HG02970 (cell line): ENCODE measurements at regions not wholly inside any gene's neighbourhood (a gene's known extent, or its start where the extent isn't known, plus 50 kb on each side); places are given as distances from the start of the nearest gene placed in this dataset.

Source experiments
- ATAC-seq: cut with Tn5 transposase; IDR thresholded peaks from one replicate; pipeline ENCODE4 v1.9.1; 2021; ENCODE audit warnings: mild to moderate bottlenecking, moderate library complexity, moderate number of reproducible peaks; ENCODE audit not compliant: unreplicated experiment, low FRiP score

- ATAC-seq: no peak
Measured at GRCh38 chr6:120671519-120671918, 662.8 kb downstream of the TBC1D32 start.

DNA sequence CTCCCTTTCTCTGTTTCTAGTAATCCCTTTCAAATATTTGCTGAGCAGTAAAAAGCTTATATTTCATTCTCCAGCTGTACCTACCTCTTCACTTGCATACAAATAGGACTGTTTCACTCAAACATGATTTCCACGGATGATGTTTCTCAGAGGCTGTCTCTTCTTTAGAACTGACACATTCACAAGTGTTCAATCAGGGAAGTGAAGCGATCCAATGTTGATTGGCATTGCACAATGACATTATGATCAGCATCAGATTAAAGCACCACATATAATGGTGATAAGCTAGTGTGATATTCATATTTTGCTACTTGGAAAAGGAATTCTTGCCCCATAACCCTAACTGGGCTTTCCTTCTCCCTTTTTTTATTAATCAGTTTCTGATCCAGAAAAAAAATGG lies 681.8 kb downstream of the TBC1D32 start:
- ATAC-seq: no peak

DNA sequence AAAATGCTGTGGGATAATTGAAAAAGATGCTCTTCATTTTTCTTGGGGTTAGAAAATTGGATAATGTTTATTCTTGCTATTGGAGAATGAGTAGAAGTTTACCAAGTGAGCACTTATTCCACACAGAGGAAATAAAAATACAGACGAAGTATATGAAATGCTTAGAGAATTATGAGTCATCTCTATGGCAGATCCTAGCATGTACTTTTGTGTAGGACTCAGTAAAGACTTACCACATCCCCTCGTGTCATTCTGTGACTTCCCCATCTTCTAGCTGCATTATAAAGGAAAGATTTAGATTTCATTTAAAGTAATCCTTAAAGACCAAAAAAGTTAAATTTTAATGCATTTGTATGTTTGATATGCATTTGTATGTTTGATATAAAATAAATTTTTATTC lies 685.6 kb downstream of the TBC1D32 start:
- no peak for ATAC-seq

GRCh38 chr6:120646101-120646500 lies 688.2 kb downstream of the TBC1D32 start:
- ATAC-seq: no peak

DNA sequence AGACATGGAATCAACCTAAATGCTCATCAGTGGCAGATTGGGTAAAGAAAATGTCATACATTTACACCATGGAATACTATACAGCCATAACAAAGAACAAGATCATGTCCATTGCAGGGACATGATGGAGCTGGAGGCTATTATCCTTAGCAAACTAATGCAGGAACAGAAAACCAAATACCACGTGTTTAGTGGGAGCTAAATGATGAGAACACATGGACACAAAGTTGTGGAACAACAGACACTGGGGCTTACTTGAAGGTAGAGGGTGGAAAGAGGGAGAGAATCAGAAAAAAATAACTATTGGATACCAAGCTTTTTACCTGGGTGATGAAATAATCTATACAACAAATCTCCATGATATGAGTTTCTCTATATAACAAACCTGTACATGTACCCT lies 701.3 kb downstream of the TBC1D32 start:
- no peak for ATAC-seq

GRCh38 chr6:120627612-120628011 lies 706.7 kb downstream of the TBC1D32 start:
- ATAC-seq: no peak

- ATAC-seq: no peak
Measured at GRCh38 chr6:120622127-120622631, 712.1 kb downstream of the TBC1D32 start.

DNA sequence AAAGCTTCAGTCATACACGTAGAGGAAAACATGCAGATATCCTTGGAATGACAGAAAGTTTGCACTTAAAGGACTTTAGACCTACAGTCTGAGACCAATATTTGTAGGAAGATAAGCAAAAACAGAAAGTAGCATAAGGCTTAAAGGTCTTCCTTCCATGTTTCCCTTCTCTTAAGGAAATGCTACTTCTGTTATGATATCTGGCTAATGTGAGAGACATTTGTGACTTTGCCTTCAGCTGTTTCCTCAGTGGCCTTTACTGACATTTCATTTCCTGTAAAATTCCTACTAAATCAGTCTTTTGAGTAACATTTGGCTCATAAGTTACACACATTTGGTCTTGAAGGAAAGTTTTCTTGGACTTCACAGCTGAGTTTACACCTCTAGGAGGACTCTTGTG lies 713.4 kb downstream of the TBC1D32 start:
- no peak for ATAC-seq

GRCh38 chr6:120615238-120615637 lies 719.0 kb downstream of the TBC1D32 start:
- no peak for ATAC-seq

- no peak for ATAC-seq
Measured at GRCh38 chr6:120614723-120615122, 719.6 kb downstream of the TBC1D32 start.

DNA sequence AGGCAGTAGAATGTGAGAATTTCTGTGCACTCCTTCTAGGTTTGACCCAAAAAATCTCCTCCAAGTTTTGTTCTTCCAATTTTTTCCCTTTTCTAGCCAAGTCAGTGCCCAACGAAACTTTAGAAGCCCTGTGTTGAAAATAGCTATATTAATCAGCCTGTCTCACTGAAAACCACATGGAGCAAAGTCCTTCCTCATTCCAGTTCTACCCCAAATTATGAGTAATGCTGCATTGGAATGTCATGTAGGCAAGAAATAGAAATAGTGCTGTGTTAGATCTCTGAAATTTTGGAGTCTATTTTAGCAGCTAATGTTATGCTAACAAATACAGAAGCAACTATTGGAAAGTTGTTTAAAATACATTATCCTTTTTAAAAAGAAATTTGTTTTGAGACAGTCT lies 725.5 kb downstream of the TBC1D32 start:
- ATAC-seq: no peak

DNA sequence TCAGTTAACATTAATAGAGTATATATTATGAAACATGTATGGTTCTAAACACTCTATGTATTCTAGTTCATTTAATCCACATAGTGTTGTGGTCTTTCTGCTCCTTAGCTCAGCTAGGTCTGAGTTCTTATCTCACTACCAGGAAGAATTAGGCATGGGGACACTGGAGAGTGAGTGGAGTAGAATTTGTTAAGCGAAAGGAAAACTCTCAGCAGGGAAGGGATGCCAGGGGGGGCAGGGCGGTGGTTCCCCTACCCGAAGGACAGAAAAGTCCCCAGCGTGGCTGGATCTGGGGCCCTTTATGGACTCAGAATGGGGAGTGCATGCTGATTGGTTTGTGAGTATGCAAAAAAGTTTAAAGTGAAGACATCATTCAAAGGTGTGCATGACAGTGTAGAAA lies 727.5 kb downstream of the TBC1D32 start:
- no peak for ATAC-seq

DNA sequence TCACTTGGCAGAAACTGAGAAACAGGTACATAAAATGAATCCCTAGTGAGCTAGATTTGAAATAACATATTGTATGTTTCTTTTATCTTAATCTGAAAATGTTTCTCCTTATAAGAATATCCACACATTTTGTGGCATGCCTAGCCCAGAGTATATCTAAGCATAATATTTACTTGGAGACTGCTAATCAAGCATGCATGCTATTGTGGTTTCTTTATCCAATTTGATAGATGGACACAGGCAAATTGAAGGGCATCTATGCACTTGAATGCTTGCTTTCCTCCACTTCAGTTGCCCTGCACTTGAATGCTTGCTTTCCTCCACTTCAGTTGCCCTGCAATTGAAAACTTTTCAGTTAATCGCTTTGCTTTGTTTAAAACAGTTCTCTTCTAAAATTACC lies 729.8 kb downstream of the TBC1D32 start:
- ATAC-seq: no peak

- ATAC-seq: no peak
Measured at GRCh38 chr6:120590611-120591010, 743.7 kb downstream of the TBC1D32 start.

DNA sequence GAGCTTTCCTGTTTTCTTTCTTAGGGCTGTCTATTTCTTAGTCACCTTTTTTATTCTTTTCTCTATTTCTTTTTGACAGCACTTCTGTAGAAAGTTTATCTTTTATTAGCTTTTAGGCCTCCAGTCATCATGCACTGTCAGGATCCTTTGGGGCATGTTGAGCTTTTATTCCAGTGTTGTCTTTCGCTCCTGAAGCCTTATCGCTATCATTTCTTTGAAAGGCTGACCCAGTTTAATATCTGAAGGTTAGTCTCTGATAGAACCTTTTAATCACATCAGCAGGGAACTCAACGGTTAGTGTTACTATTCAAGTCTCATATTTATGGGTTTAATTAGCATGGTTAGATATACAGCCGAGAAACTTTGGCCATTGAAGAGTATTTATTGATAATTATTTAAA lies 745.9 kb downstream of the TBC1D32 start:
- no peak for ATAC-seq

GRCh38 chr6:120587381-120587780 lies 746.9 kb downstream of the TBC1D32 start:
- no peak for ATAC-seq

DNA sequence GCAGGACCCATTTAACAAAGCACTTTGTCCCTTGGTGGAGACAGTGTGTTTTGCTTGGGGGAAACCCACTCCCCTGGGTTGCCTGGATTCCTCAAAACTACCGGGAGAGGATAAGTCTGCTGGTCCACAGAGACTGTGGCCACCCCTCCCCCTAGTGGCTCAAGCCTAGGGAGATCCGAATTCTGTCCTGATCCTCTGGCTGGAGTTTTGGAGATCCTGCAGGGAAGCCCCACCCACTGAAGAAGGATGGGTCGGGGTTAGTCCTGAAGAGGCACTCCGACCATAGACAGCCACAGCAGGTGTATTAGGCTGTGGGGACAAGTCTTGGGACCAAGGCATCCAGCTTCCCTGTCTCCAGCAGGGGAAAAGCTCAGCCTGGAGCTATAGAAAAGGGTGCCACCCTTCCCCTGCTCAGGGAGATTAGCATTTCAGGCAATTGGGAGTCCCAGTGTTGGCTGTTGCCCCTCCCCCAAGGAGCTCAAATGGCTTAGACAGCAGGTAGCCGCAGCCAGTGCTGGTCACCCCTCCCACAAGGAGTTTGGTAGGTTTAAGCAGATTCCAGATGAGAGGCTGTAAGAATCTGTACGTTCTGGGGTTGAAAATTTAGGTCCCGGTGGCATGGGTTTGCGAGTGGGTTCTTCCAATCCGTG lies 750.0 kb downstream of the TBC1D32 start:
- no peak for ATAC-seq

DNA sequence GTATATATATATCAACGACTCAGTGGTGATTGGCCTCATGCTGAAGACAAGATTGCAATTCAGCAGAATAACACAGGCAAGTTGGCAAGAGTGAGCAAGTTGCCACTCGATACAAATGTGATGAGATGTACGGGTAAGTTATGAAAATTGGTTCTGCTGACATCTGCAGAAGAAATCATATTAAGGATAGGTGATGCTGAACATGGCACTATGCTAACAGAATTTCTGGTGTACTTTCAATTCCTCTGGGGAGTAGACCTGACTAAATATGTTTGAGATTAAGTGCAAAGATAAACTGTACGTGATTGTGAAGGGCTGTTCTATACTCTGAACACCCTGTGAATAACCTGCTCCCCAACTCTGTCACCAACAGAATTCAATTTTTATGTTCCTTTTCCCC lies 758.2 kb downstream of the TBC1D32 start:
- ATAC-seq: no peak

DNA sequence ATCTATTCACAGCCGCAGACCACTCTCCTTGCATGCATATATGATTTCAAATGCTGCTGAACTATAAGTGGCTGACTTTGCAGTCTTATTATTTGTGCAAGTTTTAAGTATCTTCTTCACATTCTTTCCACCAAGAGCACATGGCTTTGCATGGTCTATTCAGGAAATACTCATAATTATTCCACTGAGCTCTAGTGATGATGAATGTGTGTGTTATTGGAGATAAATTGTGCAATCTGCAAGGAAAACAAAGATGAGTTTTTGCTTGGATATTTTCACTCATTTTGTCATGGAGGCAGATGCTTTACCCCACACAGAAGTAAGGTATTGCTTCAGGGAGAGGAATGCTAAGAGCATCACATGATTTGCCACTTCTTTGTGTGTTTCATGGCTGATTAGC lies 764.6 kb downstream of the TBC1D32 start:
- ATAC-seq: no peak

DNA sequence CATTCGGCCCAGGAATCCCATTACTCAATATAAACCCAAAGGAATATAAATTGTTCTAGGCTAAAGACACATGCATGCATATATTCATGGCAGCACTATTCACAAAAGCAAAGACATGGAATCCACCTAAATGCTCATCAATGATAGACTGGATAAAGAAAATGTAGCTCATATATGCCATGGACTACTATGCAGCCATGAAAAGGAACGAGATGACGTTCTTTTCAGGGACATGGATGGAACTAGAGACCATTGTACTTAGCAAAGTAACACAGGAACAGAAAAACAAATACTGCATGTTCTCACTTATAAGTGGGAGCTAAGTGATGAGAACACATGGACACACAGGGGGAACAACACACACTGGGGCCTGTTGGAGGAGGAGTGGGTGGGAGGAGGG lies 769.5 kb downstream of the TBC1D32 start:
- no peak for ATAC-seq

DNA sequence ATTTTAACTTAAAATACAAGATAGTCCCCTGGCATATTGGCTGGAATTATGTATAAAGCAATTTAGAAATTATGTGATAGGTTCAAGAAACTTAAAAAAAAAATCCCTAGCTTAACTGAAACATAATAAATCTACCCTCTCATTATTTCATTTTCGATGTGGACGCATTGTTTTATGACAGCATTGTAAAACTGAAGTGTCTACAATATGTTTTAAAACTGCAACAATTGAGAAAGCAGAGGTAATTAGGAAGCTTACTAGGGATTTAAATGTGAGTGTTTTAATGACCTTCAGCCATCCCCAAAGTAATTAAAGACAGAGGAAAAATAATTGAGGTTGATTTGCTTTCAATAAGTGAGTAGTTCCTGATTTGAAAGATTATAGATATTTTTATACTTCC lies 776.0 kb downstream of the TBC1D32 start:
- no peak for ATAC-seq

- ATAC-seq: no peak
Measured at GRCh38 chr6:120557554-120557953, 776.7 kb downstream of the TBC1D32 start.

DNA sequence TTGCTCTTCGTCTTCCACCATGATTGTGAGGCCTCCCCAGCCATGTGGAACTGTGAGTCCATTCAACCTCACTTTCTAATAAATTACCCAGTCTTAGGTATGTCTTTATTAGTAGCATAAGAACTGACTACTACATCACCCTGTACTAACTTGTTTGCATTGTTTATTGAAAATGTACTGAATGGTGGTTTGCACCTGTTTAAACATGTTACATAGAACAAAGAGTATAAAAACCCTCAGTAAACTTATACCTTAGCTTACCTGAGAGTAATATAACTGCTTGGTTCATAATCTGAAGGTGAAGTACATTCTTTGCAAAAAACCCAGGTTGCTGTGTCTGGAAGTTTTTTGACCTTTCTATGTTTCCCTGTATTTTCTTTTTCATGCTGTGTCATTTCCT lies 777.8 kb downstream of the TBC1D32 start:
- ATAC-seq: no peak
